HEK293 (cell line): ENCODE measurements at regions not wholly inside any gene's neighbourhood (a gene's known extent, or its start where the extent isn't known, plus 50 kb on each side); places are given as distances from the start of the nearest gene placed in this dataset.

Experiments
- CTCF ChIA-PET: fragments of 350-600 bp; formaldehyde crosslinking; extraction: SDS; loops from one replicate; lab custom pipeline; 2021; ENCODE audit warnings: antibody characterized with exemption; lab: Yijun Ruan, JAX
- POLR2A ChIA-PET: fragments of 300-600 bp; formaldehyde crosslinking; extraction: SDS; loops from one replicate; lab custom pipeline; 2020; ENCODE audit warnings: antibody characterized with exemption, inconsistent platforms; lab: Yijun Ruan, JAX
- H3K27ac ChIP-seq: fragments of 200-500 bp; sonication (Bioruptor generic); 2 replicates; pipeline ENCODE4 v1.5.1; 2014; ENCODE audit warnings: low read depth, low read length, control low read depth, inconsistent platforms; ENCODE audit errors: extremely low read depth
- H3K36me3 ChIP-seq, 2 experiments: fragments of 200-500 bp in 1 of 2; sonication (Bioruptor generic) in 1 of 2; 1 replicate in 1 of 2; 2 replicates in 1 of 2; pipeline ENCODE4 v1.5.1; 2014 to 2017; ENCODE audit warnings: inconsistent platforms in 2 of 2, low read length in 2 of 2; ENCODE audit not compliant: control insufficient read depth in 2 of 2, insufficient read depth in 1 of 2
- H3K4me1 ChIP-seq: fragments of 200-500 bp; sonication (Bioruptor generic); 2 replicates; pipeline ENCODE4 v1.5.1; 2014; ENCODE audit warnings: mild to moderate bottlenecking, low read length, inconsistent platforms; ENCODE audit not compliant: control insufficient read depth, insufficient read depth
- H3K4me3 ChIP-seq: 2 replicates; pipeline ENCODE4 v1.5.1; 2011; ENCODE audit warnings: low read depth, mild to moderate bottlenecking, control low read depth, low read length, moderate library complexity
- H3K9me3 ChIP-seq: fragments of 200-500 bp; sonication (Bioruptor generic); 2 replicates; pipeline ENCODE4 v1.5.1; 2014; ENCODE audit warnings: low read depth, low read length, inconsistent platforms; ENCODE audit not compliant: control insufficient read depth, insufficient read depth
- GFI1B ChIP-seq: fragments of 450-650 bp; formaldehyde crosslinking; IDR thresholded peaks from 2 replicates; pipeline ENCODE4 v1.5.1; 2016; ENCODE audit warnings: missing biosample characterization, missing genetic modification characterization
- PRDM1 ChIP-seq: fragments of 450-650 bp; formaldehyde crosslinking; IDR thresholded peaks from 2 replicates; pipeline ENCODE4; 2016; ENCODE audit warnings: missing biosample characterization, missing genetic modification characterization
- RBAK ChIP-seq: fragments of 450-650 bp; formaldehyde crosslinking; IDR thresholded peaks from 2 replicates; pipeline ENCODE4 v1.5.1; 2016; ENCODE audit warnings: missing biosample characterization, missing genetic modification characterization
- SP7 ChIP-seq: fragments of 450-650 bp; formaldehyde crosslinking; IDR thresholded peaks from 2 replicates; pipeline ENCODE4 v1.5.1; 2016; ENCODE audit warnings: missing biosample characterization, missing genetic modification characterization
- ZBTB7A ChIP-seq: fragments of 450-650 bp; formaldehyde crosslinking; IDR thresholded peaks from 2 replicates; pipeline ENCODE4 v1.5.1; 2016; ENCODE audit warnings: low read depth, missing biosample characterization, missing genetic modification characterization
- ZNF169 ChIP-seq: fragments of 450-650 bp; formaldehyde crosslinking; IDR thresholded peaks from 2 replicates; pipeline ENCODE4 v1.5.1; 2016; ENCODE audit warnings: missing biosample characterization, missing genetic modification characterization
- ZNF174 ChIP-seq: fragments of 450-650 bp; formaldehyde crosslinking; IDR thresholded peaks from 2 replicates; pipeline ENCODE4 v1.5.0; 2017; ENCODE audit warnings: missing biosample characterization, mild to moderate bottlenecking, missing genetic modification characterization
- ZNF184 ChIP-seq: fragments of 450-650 bp; IDR thresholded peaks from 2 replicates; pipeline ENCODE4 v1.5.1; 2018; ENCODE audit warnings: missing biosample characterization, mild to moderate bottlenecking, missing genetic modification characterization
- ZNF19 ChIP-seq: fragments of 450-650 bp; formaldehyde crosslinking; IDR thresholded peaks from 2 replicates; pipeline ENCODE4; 2016; ENCODE audit warnings: missing biosample characterization, missing genetic modification characterization, low read depth
- ZNF37A ChIP-seq: fragments of 450-650 bp; IDR thresholded peaks from 2 replicates; pipeline ENCODE4 v1.5.1; 2018; ENCODE audit warnings: missing biosample characterization, missing genetic modification characterization
- ZNF510 ChIP-seq: fragments of 450-650 bp; formaldehyde crosslinking; IDR thresholded peaks from 2 replicates; pipeline ENCODE4 v1.5.1; 2018; ENCODE audit warnings: mild to moderate bottlenecking, missing genetic modification characterization, missing biosample characterization; ENCODE audit not compliant: insufficient replicate concordance
- ZNF514 ChIP-seq: fragments of 450-650 bp; formaldehyde crosslinking; IDR thresholded peaks from 2 replicates; pipeline ENCODE4 v1.5.1; 2016; ENCODE audit warnings: missing biosample characterization, missing genetic modification characterization
- ZNF549 ChIP-seq: fragments of 450-650 bp; IDR thresholded peaks from 2 replicates; pipeline ENCODE4 v1.5.1; 2018; ENCODE audit warnings: missing biosample characterization, missing genetic modification characterization, mild to moderate bottlenecking, inconsistent platforms, moderate library complexity
- ZNF555 ChIP-seq: fragments of 450-650 bp; formaldehyde crosslinking; conservative IDR thresholded peaks from 2 replicates; pipeline ENCODE4 v1.5.1; 2017; ENCODE audit warnings: missing biosample characterization, mild to moderate bottlenecking, missing genetic modification characterization, inconsistent platforms
- ZNF629 ChIP-seq: fragments of 450-650 bp; formaldehyde crosslinking; IDR thresholded peaks from 2 replicates; pipeline ENCODE4 v1.5.1; 2017; ENCODE audit warnings: missing biosample characterization, missing genetic modification characterization
- ZNF670 ChIP-seq: fragments of 450-650 bp; formaldehyde crosslinking; IDR thresholded peaks from 2 replicates; pipeline ENCODE4 v1.5.1; 2016; ENCODE audit warnings: missing biosample characterization, missing genetic modification characterization, low read depth
- ZNF747 ChIP-seq: fragments of 450-650 bp; formaldehyde crosslinking; IDR thresholded peaks from 2 replicates; pipeline ENCODE4 v1.5.1; 2016; ENCODE audit warnings: missing biosample characterization, missing genetic modification characterization
- ZNF837 ChIP-seq: fragments of 450-650 bp; formaldehyde crosslinking; IDR thresholded peaks from 2 replicates; pipeline ENCODE4 v1.5.1; 2016; ENCODE audit warnings: missing biosample characterization, missing genetic modification characterization
- ZSCAN23 ChIP-seq: fragments of 450-650 bp; formaldehyde crosslinking; IDR thresholded peaks from 2 replicates; pipeline ENCODE4 v1.5.1; 2016; ENCODE audit warnings: missing biosample characterization, missing genetic modification characterization
- TF ChIP-seq, protein P1 (sequence below): IDR thresholded peaks from 2 replicates; pipeline ENCODE4 v1.6.1; 2011; ENCODE audit warnings: mild to moderate bottlenecking, low read depth, low read length, borderline replicate concordance
- TF ChIP-seq, protein P2 (sequence below): fragments of 450-650 bp; formaldehyde crosslinking; IDR thresholded peaks from 2 replicates; pipeline ENCODE4 v1.5.1; 2016; ENCODE audit warnings: missing biosample characterization, missing genetic modification characterization
- TF ChIP-seq, protein P3 (sequence below): fragments of 450-650 bp; formaldehyde crosslinking; optimal IDR thresholded peaks from 2 replicates; pipeline ENCODE3; 2016; ENCODE audit warnings: missing biosample characterization, mild to moderate bottlenecking, missing genetic modification characterization
- TF ChIP-seq, protein P4 (sequence below): fragments of 450-650 bp; formaldehyde crosslinking; IDR thresholded peaks from 2 replicates; pipeline ENCODE4 v1.5.1; 2016; ENCODE audit warnings: missing biosample characterization, missing genetic modification characterization
- TF ChIP-seq, protein P5 (sequence below): fragments of 450-650 bp; formaldehyde crosslinking; IDR thresholded peaks from 2 replicates; pipeline ENCODE4 v1.5.1; 2016; ENCODE audit warnings: missing biosample characterization, missing genetic modification characterization
- TF ChIP-seq, protein P6 (sequence below): fragments of 450-650 bp; formaldehyde crosslinking; IDR thresholded peaks from 2 replicates; pipeline ENCODE4 v1.5.1; 2016; ENCODE audit warnings: missing biosample characterization, missing genetic modification characterization
- TF ChIP-seq, protein P7 (sequence below): fragments of 450-650 bp; formaldehyde crosslinking; IDR thresholded peaks from 2 replicates; pipeline ENCODE4 v1.5.1; 2017; ENCODE audit warnings: missing biosample characterization, missing genetic modification characterization
- TF ChIP-seq, protein P8 (sequence below): fragments of 450-650 bp; formaldehyde crosslinking; IDR thresholded peaks from 2 replicates; pipeline ENCODE4 v1.5.1; 2016; ENCODE audit warnings: missing biosample characterization, missing genetic modification characterization

DNA sequence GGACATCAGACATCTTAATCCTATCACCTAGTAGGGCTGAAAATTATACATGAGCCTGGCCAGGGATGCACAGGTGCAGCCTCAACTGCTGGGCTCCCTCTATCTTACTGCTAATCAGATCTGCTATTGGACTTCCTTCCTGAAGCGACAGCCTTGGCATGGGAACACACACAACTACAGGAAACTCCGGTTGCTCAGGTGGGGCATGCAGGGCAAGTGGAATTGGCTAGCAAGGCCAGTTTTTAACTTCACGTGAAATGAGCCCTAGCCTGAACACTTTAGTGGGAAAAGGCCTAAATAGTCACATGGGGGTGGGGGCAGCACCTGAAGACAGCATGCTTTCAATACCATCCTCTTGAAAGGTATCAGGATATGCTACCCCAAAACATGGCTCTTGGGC lies 147.9 kb upstream of the NCKAP5 start:
- ChIA-PET CTCF (no interaction called here), POLR2A (no interaction called here)
- Histone ChIP-seq H3K36me3 (no peaks in the 10 kb centered on the region), H3K4me1 (no peaks in the 10 kb centered on the region; the same call in 1 of the 2 replicates), H3K27ac (no peak overlapping the region), H3K4me3 (no peak overlapping the region), H3K9me3 (no peaks in the 10 kb centered on the region)
- TF ChIP-seq GFI1B (tag by site-specific recombination) = no peak
- TF ChIP-seq ZBTB7A (tag by site-specific recombination) = no peak
- TF ChIP-seq, protein P1, sequence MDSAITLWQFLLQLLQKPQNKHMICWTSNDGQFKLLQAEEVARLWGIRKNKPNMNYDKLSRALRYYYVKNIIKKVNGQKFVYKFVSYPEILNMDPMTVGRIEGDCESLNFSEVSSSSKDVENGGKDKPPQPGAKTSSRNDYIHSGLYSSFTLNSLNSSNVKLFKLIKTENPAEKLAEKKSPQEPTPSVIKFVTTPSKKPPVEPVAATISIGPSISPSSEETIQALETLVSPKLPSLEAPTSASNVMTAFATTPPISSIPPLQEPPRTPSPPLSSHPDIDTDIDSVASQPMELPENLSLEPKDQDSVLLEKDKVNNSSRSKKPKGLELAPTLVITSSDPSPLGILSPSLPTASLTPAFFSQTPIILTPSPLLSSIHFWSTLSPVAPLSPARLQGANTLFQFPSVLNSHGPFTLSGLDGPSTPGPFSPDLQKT = no peak
- TF ChIP-seq ZNF19 (tag by site-specific recombination) = no peak
- TF ChIP-seq ZNF837 (tag by site-specific recombination) = no peak
- no peak for TF ChIP-seq ZNF555 (tag by site-specific recombination)
- TF ChIP-seq SP7 (tag by site-specific recombination) = no peak
- no peak for TF ChIP-seq ZNF37A (tag by site-specific recombination)
- TF ChIP-seq, protein P2, sequence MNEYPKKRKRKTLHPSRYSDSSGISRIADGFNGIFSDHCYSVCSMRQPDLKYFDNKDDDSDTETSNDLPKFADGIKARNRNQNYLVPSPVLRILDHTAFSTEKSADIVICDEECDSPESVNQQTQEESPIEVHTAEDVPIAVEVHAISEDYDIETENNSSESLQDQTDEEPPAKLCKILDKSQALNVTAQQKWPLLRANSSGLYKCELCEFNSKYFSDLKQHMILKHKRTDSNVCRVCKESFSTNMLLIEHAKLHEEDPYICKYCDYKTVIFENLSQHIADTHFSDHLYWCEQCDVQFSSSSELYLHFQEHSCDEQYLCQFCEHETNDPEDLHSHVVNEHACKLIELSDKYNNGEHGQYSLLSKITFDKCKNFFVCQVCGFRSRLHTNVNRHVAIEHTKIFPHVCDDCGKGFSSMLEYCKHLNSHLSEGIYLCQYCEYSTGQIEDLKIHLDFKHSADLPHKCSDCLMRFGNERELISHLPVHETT (tag by site-specific recombination) = no peak
- no peak for TF ChIP-seq ZNF184 (tag by site-specific recombination)
- no peak for TF ChIP-seq ZNF747 (tag by site-specific recombination)
- TF ChIP-seq ZNF670 (tag by site-specific recombination) = no peak
- TF ChIP-seq, protein P3, sequence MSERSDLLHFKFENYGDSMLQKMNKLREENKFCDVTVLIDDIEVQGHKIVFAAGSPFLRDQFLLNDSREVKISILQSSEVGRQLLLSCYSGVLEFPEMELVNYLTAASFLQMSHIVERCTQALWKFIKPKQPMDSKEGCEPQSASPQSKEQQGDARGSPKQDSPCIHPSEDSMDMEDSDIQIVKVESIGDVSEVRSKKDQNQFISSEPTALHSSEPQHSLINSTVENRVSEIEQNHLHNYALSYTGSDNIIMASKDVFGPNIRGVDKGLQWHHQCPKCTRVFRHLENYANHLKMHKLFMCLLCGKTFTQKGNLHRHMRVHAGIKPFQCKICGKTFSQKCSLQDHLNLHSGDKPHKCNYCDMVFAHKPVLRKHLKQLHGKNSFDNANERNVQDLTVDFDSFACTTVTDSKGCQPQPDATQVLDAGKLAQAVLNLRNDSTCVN (tag by site-specific recombination) = no peak
- no peak for TF ChIP-seq ZNF169 (tag by site-specific recombination)
- no peak for TF ChIP-seq ZNF549 (tag by site-specific recombination)
- no peak for TF ChIP-seq ZNF629 (tag by site-specific recombination)
- TF ChIP-seq, protein P4, sequence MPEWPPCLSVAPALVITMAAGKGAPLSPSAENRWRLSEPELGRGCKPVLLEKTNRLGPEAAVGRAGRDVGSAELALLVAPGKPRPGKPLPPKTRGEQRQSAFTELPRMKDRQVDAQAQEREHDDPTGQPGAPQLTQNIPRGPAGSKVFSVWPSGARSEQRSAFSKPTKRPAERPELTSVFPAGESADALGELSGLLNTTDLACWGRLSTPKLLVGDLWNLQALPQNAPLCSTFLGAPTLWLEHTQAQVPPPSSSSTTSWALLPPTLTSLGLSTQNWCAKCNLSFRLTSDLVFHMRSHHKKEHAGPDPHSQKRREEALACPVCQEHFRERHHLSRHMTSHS (tag by site-specific recombination) = no peak
- TF ChIP-seq ZSCAN23 = no peak
- no peak for TF ChIP-seq PRDM1 (tag by site-specific recombination)
- TF ChIP-seq, protein P5, sequence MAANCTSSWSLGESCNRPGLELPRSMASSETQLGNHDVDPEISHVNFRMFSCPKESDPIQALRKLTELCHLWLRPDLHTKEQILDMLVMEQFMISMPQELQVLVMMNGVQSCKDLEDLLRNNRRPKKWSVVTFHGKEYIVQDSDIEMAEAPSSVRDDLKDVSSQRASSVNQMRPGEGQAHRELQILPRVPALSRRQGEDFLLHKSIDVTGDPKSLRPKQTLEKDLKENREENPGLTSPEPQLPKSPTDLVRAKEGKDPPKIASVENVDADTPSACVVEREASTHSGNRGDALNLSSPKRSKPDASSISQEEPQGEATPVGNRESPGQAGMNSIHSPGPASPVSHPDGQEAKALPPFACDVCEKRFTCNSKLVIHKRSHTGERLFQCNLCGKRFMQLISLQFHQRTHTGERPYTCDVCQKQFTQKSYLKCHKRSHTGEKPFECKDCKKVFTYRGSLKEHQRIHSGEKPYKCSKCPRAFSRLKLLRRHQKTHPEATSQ = no peak

DNA sequence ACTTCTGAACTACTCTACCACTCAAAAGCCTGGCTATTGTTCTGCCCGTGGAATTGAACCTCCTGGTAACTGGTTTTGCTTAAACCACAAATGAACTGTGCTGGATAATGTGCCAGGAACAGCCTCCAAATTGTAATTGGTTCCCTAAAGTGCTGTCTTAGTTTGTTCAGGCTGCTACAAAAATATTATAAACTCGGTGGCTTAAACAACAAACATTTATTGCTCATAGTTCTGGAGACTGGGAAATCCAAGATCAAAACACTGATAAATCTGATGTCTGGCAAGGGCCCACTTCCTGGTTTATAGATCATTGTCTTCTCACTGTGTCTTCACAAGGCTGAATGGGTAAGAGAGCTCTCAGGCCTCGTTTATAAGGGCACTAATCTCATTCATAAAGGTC lies 149.2 kb upstream of the NCKAP5 start:
- POLR2A ChIA-PET = no interaction called here
- Histone ChIP-seq H3K27ac (no peak overlapping the region), H3K9me3 (no peaks in the 10 kb centered on the region), H3K36me3 (no peaks in the 10 kb centered on the region), H3K4me3 (no peak overlapping the region), H3K4me1 (no peaks in the 10 kb centered on the region; the same call in 1 of the 2 replicates)
- CTCF ChIA-PET = no interaction called here
- TF ChIP-seq ZNF174 (tag by site-specific recombination) = no peak
- TF ChIP-seq ZNF510 (tag by site-specific recombination) = no peak
- TF ChIP-seq, protein P6, sequence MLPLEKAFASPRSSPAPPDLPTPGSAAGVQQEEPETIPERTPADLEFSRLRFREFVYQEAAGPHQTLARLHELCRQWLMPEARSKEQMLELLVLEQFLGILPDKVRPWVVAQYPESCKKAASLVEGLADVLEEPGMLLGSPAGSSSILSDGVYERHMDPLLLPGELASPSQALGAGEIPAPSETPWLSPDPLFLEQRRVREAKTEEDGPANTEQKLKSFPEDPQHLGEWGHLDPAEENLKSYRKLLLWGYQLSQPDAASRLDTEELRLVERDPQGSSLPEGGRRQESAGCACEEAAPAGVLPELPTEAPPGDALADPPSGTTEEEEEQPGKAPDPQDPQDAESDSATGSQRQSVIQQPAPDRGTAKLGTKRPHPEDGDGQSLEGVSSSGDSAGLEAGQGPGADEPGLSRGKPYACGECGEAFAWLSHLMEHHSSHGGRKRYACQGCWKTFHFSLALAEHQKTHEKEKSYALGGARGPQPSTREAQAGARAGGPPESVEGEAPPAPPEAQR = no peak
- no peak for TF ChIP-seq RBAK (tag by site-specific recombination)
- TF ChIP-seq, protein P7, sequence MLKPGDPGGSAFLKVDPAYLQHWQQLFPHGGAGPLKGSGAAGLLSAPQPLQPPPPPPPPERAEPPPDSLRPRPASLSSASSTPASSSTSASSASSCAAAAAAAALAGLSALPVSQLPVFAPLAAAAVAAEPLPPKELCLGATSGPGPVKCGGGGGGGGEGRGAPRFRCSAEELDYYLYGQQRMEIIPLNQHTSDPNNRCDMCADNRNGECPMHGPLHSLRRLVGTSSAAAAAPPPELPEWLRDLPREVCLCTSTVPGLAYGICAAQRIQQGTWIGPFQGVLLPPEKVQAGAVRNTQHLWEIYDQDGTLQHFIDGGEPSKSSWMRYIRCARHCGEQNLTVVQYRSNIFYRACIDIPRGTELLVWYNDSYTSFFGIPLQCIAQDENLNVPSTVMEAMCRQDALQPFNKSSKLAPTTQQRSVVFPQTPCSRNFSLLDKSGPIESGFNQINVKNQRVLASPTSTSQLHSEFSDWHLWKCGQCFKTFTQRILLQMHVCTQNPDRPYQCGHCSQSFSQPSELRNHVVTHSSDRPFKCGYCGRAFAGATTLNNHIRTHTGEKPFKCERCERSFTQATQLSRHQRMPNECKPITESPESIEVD (tag by site-specific recombination) = no peak
- no peak for TF ChIP-seq ZNF514
- TF ChIP-seq, protein P8, sequence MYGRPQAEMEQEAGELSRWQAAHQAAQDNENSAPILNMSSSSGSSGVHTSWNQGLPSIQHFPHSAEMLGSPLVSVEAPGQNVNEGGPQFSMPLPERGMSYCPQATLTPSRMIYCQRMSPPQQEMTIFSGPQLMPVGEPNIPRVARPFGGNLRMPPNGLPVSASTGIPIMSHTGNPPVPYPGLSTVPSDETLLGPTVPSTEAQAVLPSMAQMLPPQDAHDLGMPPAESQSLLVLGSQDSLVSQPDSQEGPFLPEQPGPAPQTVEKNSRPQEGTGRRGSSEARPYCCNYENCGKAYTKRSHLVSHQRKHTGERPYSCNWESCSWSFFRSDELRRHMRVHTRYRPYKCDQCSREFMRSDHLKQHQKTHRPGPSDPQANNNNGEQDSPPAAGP = no peak
